ENCODE measurements at regions not wholly inside any gene's neighbourhood (a gene's known extent, or its start where the extent isn't known, plus 50 kb on each side); places are given as distances from the start of the nearest gene placed in this dataset.
A peak's percentile ranks its signal among the peaks of the same experiment; 100 is the strongest.

DNA sequence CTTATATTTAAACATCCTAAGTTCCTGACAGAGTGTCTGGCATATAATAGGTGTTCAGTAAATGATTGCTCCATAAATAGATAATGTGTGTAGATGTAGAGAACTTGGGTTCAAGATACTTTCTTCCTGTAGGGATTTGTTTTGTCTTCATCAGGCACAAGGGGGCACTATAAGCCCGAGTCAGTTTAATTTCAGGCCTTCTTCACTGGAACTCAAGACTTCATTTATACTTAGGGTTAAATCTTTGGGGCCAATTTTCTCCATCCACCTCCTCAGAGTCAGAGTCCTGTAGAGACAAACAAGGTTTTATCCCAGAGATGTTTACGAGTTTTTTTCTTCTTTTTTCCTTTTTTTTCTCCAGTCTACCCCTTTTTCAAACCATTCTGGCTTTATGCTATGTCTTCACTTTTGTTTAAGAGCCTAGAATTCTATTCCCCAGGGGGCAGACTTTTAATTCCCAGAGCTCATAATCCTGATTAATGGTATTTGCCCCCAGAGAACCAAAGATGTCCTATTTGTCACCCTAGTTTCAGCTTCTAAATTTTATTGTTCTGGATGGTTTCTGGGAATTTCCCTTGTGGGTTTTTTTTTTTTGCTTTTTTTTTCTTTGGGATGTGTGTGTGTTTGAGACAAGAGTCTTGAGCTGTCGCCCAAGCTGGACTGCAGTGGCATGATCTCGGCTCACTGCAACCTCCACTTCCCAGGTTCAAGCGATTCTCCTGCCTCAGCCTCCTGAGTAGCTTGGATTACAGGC is 88.4 kb downstream of the HFE start:
- TF ChIP-seq EZH2 (IDR thresholded peaks at IDR 0.05; ENCODE audit: low read depth) = no peak
- TF ChIP-seq, protein P1, sequence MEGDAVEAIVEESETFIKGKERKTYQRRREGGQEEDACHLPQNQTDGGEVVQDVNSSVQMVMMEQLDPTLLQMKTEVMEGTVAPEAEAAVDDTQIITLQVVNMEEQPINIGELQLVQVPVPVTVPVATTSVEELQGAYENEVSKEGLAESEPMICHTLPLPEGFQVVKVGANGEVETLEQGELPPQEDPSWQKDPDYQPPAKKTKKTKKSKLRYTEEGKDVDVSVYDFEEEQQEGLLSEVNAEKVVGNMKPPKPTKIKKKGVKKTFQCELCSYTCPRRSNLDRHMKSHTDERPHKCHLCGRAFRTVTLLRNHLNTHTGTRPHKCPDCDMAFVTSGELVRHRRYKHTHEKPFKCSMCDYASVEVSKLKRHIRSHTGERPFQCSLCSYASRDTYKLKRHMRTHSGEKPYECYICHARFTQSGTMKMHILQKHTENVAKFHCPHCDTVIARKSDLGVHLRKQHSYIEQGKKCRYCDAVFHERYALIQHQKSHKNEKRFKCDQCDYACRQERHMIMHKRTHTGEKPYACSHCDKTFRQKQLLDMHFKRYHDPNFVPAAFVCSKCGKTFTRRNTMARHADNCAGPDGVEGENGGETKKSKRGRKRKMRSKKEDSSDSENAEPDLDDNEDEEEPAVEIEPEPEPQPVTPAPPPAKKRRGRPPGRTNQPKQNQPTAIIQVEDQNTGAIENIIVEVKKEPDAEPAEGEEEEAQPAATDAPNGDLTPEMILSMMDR (conservative IDR thresholded peaks at IDR 0.05) = peak; percentile 82
